Memory B cell (primary cell): ENCODE measurements at regions not wholly inside any gene's neighbourhood (a gene's known extent, or its start where the extent isn't known, plus 50 kb on each side); places are given as distances from the start of the nearest gene placed in this dataset.
"Not testable (repeated sequence)": the region's sequence is repeated elsewhere in the genome, so short reads cannot be mapped to it uniquely, and the experiment has no call there.

Source experiments
- ATAC-seq: fragments of 150-1000 bp; cut with Tn5 transposase; 2 replicates; pipeline ENCODE4 v1.10.0; 2021; ENCODE audit warnings: low read depth, mild to moderate bottlenecking, moderate library complexity
- DNase-seq, 2 donors: peaks; one replicate each; pipeline ENCODE4 v3.0.0; 2022; ENCODE audit warnings: low spot score in 2 of 2
- H3K27ac Mint-ChIP-seq: one replicate; pipeline ENCODE4 v1.8.0; 2022; ENCODE audit warnings: mild to moderate bottlenecking, moderate library complexity, mixed read lengths
- H3K27me3 Mint-ChIP-seq: one replicate; pipeline ENCODE4 v1.8.0; 2022; ENCODE audit warnings: mixed read lengths
- H3K36me3 Mint-ChIP-seq: one replicate; pipeline ENCODE4 v1.8.0; 2022; ENCODE audit warnings: mild to moderate bottlenecking, mixed read lengths
- H3K4me1 Mint-ChIP-seq: one replicate; pipeline ENCODE4 v1.8.0; 2022; ENCODE audit warnings: mixed read lengths
- H3K4me3 Mint-ChIP-seq: one replicate; pipeline ENCODE4 v1.8.0; 2022; ENCODE audit warnings: mild to moderate bottlenecking, moderate library complexity, mixed read lengths
- H3K9me3 Mint-ChIP-seq: one replicate; pipeline ENCODE4 v1.8.0; 2022; ENCODE audit warnings: mixed read lengths

- peak overlapping the region; percentile 49 for H3K27ac Mint-ChIP-seq
- peak; percentile 26 to 51 for DNase-seq
- ATAC-seq, result peak; percentile 90
- no peaks in the 10 kb centered on the region for H3K27me3 Mint-ChIP-seq
- H3K4me1 Mint-ChIP-seq, result peaks cover 9% of the 10 kb centered on the region
- H3K36me3 Mint-ChIP-seq, result no peaks in the 10 kb centered on the region
- H3K4me3 Mint-ChIP-seq, result no peak overlapping the region
- no peaks in the 10 kb centered on the region for H3K9me3 Mint-ChIP-seq
Measured at GRCh38 chr11:27234043-27234668, 128.9 kb downstream of the CCDC34 start.

GRCh38 chr11:27233654-27234042 lies 129.4 kb downstream of the CCDC34 start:
- H3K27me3 Mint-ChIP-seq, result no peaks in the 10 kb centered on the region
- H3K4me3 Mint-ChIP-seq, result no peak overlapping the region
- no peaks in the 10 kb centered on the region for H3K9me3 Mint-ChIP-seq
- DNase-seq (peak in 1 of 2 donors; percentile 9), ATAC-seq (peak; percentile 2)
- peak overlapping the region; percentile 49 for H3K27ac Mint-ChIP-seq
- H3K4me1 Mint-ChIP-seq, result peaks cover 9% of the 10 kb centered on the region
- no peaks in the 10 kb centered on the region for H3K36me3 Mint-ChIP-seq

GRCh38 chr11:27231530-27231929 lies 131.5 kb downstream of the CCDC34 start:
- Mint-ChIP-seq H3K27me3 (no peaks in the 10 kb centered on the region), H3K4me1 (peaks cover 9% of the 10 kb centered on the region), H3K27ac (no peak overlapping the region), H3K9me3 (no peaks in the 10 kb centered on the region), H3K4me3 (no peak overlapping the region), H3K36me3 (no peaks in the 10 kb centered on the region)
- ATAC-seq (no peak), DNase-seq (no peak)

- no peaks in the 10 kb centered on the region for H3K9me3 Mint-ChIP-seq
- DNase-seq, result no peak
- no peaks in the 10 kb centered on the region for H3K27me3 Mint-ChIP-seq
- no peak overlapping the region for H3K27ac Mint-ChIP-seq
- no peak overlapping the region for H3K4me3 Mint-ChIP-seq
- ATAC-seq, result no peak
- peaks cover 9% of the 10 kb centered on the region for H3K4me1 Mint-ChIP-seq
- H3K36me3 Mint-ChIP-seq, result no peaks in the 10 kb centered on the region
Measured at GRCh38 chr11:27230192-27230572, 132.8 kb downstream of the CCDC34 start.

- Mint-ChIP-seq H3K36me3 (no peaks in the 10 kb centered on the region), H3K27me3 (no peaks in the 10 kb centered on the region), H3K9me3 (no peaks in the 10 kb centered on the region), H3K4me1 (peaks cover 9% of the 10 kb centered on the region), H3K27ac (no peak overlapping the region), H3K4me3 (no peak overlapping the region)
- ATAC-seq (no peak), DNase-seq (no peak)
Measured at GRCh38 chr11:27229511-27230191, 133.4 kb downstream of the CCDC34 start.

GRCh38 chr11:27228906-27229290 lies 134.1 kb downstream of the CCDC34 start:
- Mint-ChIP-seq H3K4me3 (no peak overlapping the region), H3K4me1 (peaks cover 4% of the 10 kb centered on the region), H3K27ac (no peak overlapping the region), H3K27me3 (no peaks in the 10 kb centered on the region), H3K36me3 (no peaks in the 10 kb centered on the region), H3K9me3 (no peaks in the 10 kb centered on the region)
- ATAC-seq (no peak), DNase-seq (no peak)

- ATAC-seq, result no peak
- no peaks in the 10 kb centered on the region for H3K4me1 Mint-ChIP-seq
- no peaks in the 10 kb centered on the region for H3K27me3 Mint-ChIP-seq
- H3K36me3 Mint-ChIP-seq, result no peaks in the 10 kb centered on the region
- DNase-seq, result no peak
- H3K4me3 Mint-ChIP-seq, result no peak overlapping the region
- no peak overlapping the region for H3K27ac Mint-ChIP-seq
- H3K9me3 Mint-ChIP-seq, result no peaks in the 10 kb centered on the region
Measured at GRCh38 chr11:27228232-27228905, 134.6 kb downstream of the CCDC34 start.

GRCh38 chr11:27227736-27228135 lies 135.3 kb downstream of the CCDC34 start:
- Mint-ChIP-seq H3K4me3 (no peak overlapping the region), H3K27ac (no peak overlapping the region), H3K9me3 (no peaks in the 10 kb centered on the region), H3K4me1 (no peaks in the 10 kb centered on the region), H3K27me3 (no peaks in the 10 kb centered on the region), H3K36me3 (no peaks in the 10 kb centered on the region)
- no peak for DNase-seq
- ATAC-seq, result no peak

GRCh38 chr11:27219487-27220039 lies 143.5 kb downstream of the CCDC34 start:
- not testable (repeated sequence) for H3K36me3 Mint-ChIP-seq, H3K27me3 Mint-ChIP-seq, H3K4me1 Mint-ChIP-seq, H3K4me3 Mint-ChIP-seq, H3K9me3 Mint-ChIP-seq, DNase-seq, ATAC-seq, H3K27ac Mint-ChIP-seq

GRCh38 chr11:27218421-27219038 lies 144.5 kb downstream of the CCDC34 start:
- no peak overlapping the region for H3K27ac Mint-ChIP-seq
- no peak for DNase-seq
- H3K27me3 Mint-ChIP-seq, result no peaks in the 10 kb centered on the region
- no peak for ATAC-seq
- no peaks in the 10 kb centered on the region for H3K36me3 Mint-ChIP-seq
- H3K4me3 Mint-ChIP-seq, result no peak overlapping the region
- no peaks in the 10 kb centered on the region for H3K4me1 Mint-ChIP-seq
- H3K9me3 Mint-ChIP-seq, result no peaks in the 10 kb centered on the region

- Mint-ChIP-seq H3K4me1 (no peaks in the 10 kb centered on the region), H3K27ac (no peak overlapping the region), H3K27me3 (no peaks in the 10 kb centered on the region), H3K4me3 (no peak overlapping the region), H3K36me3 (no peaks in the 10 kb centered on the region), H3K9me3 (no peaks in the 10 kb centered on the region)
- ATAC-seq (no peak), DNase-seq (no peak)
Measured at GRCh38 chr11:27217948-27218420, 145.0 kb downstream of the CCDC34 start.

GRCh38 chr11:27217496-27217895 lies 145.5 kb downstream of the CCDC34 start:
- Mint-ChIP-seq H3K4me3 (no peak overlapping the region), H3K27me3 (no peaks in the 10 kb centered on the region), H3K9me3 (no peaks in the 10 kb centered on the region), H3K36me3 (no peaks in the 10 kb centered on the region), H3K27ac (no peak overlapping the region), H3K4me1 (no peaks in the 10 kb centered on the region)
- ATAC-seq (no peak), DNase-seq (no peak)

- no peaks in the 10 kb centered on the region for H3K4me1 Mint-ChIP-seq
- no peak overlapping the region for H3K4me3 Mint-ChIP-seq
- no peak overlapping the region for H3K27ac Mint-ChIP-seq
- H3K9me3 Mint-ChIP-seq, result no peaks in the 10 kb centered on the region
- ATAC-seq (no peak), DNase-seq (no peak)
- H3K36me3 Mint-ChIP-seq, result no peaks in the 10 kb centered on the region
- H3K27me3 Mint-ChIP-seq, result peaks cover 5% of the 10 kb centered on the region
Measured at GRCh38 chr11:27216270-27217149, 146.5 kb downstream of the CCDC34 start.
